GM19035 (cell line): ENCODE measurements at regions not wholly inside any gene's neighbourhood (a gene's known extent, or its start where the extent isn't known, plus 50 kb on each side); places are given as distances from the start of the nearest gene placed in this dataset.

Experiments
- ATAC-seq: cut with Tn5 transposase; IDR thresholded peaks from one replicate; pipeline ENCODE4 v1.9.1; 2021; ENCODE audit not compliant: unreplicated experiment

GRCh38 chr12:77160931-77161330 lies 95.6 kb upstream of the E2F7 start:
- no peak for ATAC-seq

- ATAC-seq, result no peak
Measured at GRCh38 chr12:77153706-77154105, 88.3 kb upstream of the E2F7 start.

GRCh38 chr12:77152623-77153193 lies 87.3 kb upstream of the E2F7 start:
- no peak for ATAC-seq

- no peak for ATAC-seq
Measured at GRCh38 chr12:77151030-77151429, 85.7 kb upstream of the E2F7 start.

- ATAC-seq, result no peak
Measured at GRCh38 chr12:77133566-77133965, 68.2 kb upstream of the E2F7 start.

- ATAC-seq, result no peak
Measured at GRCh38 chr12:77131977-77132490, 66.7 kb upstream of the E2F7 start.

- no peak for ATAC-seq
Measured at GRCh38 chr12:77130193-77130592, 64.8 kb upstream of the E2F7 start.

GRCh38 chr12:77124767-77125166 lies 59.4 kb upstream of the E2F7 start:
- no peak for ATAC-seq

- ATAC-seq, result no peak
Measured at GRCh38 chr12:77122661-77123060, 57.3 kb upstream of the E2F7 start.

- ATAC-seq, result no peak
Measured at GRCh38 chr12:77122236-77122635, 56.9 kb upstream of the E2F7 start.

GRCh38 chr12:77120156-77121085 lies 55.1 kb upstream of the E2F7 start:
- no peak for ATAC-seq

- no peak for ATAC-seq
Measured at GRCh38 chr12:77118696-77119095, 53.3 kb upstream of the E2F7 start.

GRCh38 chr12:77116277-77116676 lies 50.9 kb upstream of the E2F7 start:
- no peak for ATAC-seq

GRCh38 chr12:77115471-77115870 lies 50.1 kb upstream of the E2F7 start:
- no peak for ATAC-seq
